ENCODE measurements at regions not wholly inside any gene's neighbourhood (a gene's known extent, or its start where the extent isn't known, plus 50 kb on each side); places are given as distances from the start of the nearest gene placed in this dataset.

DNA sequence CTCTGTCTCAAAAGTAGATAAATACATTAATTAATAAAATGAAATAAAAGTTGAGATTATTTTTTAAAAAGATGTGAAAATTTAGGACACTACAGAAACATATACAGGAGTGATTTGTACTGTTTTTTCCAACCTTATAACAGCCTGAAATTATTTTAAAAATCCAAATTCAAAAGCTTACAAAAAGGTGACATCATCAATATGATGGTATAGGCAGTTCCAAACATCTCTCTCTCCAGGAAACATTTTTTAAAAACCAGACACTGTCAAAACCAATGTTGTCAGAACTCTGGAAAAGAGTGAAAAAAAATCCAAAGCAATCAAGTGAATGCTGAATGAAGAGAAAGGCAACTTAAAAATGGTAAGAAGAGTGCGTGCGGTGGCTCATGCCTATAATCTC lies 76.7 kb downstream of the HHEX start:
- Mint-ChIP-seq H3K36me3 (peaks cover 4 to 8% of the 10 kb centered on the region in 2 donors), H3K4me1 (no peaks in the 10 kb centered on the region), H3K9me3 (peaks cover 6 to 29% (median 23%) of the 10 kb centered on the region in 8 donors), H3K27me3 (peaks cover 19 to 29% of the 10 kb centered on the region in 2 donors), H3K27ac (no peak overlapping the region), H3K4me3 (no peak overlapping the region)
- no peaks in the 10 kb centered on the region for H3K4me1 ChIP-seq (ENCODE audit: insufficient read depth, low read length)
- H3K9me3 ChIP-seq (ENCODE audit: control insufficient read depth in 1 of 2, low read length in 2 of 2): peaks cover 0 to 5% of the 10 kb centered on the region in 2 donors
- no peak overlapping the region for H3K27ac ChIP-seq (ENCODE audit: low read depth, low read length)
- intact Hi-C loops (cut with micrococcal nuclease): no loop called here
- ChIA-PET POLR2A (ENCODE audit: partially characterized antibody) (no interaction called here), CTCF (ENCODE audit: partially characterized antibody) (no interaction called here)
- H3K27me3 ChIP-seq (ENCODE audit: insufficient read depth, low read length): no peaks in the 10 kb centered on the region
- no peak for DNase-seq
- no peaks in the 10 kb centered on the region for H3K36me3 ChIP-seq (ENCODE audit: insufficient read depth, low read length)
- H3K4me3 ChIP-seq (ENCODE audit: low read length in 2 of 2): no peak overlapping the region

GRCh38 chr10:92768104-92768503 lies 78.3 kb downstream of the HHEX start:
- ChIA-PET POLR2A (ENCODE audit: partially characterized antibody) (no interaction called here), CTCF (ENCODE audit: partially characterized antibody) (interaction anchor here (1.0 kb wide), 1 partner anchor 75 kb away, joined by 3 read pairs; no protein-coding TSS in a partner anchor)
- H3K4me1 Mint-ChIP-seq: no peaks in the 10 kb centered on the region
- no peak overlapping the region for H3K4me3 ChIP-seq (ENCODE audit: low read length in 2 of 2)
- no peaks in the 10 kb centered on the region for H3K27me3 ChIP-seq (ENCODE audit: insufficient read depth, low read length)
- H3K36me3 ChIP-seq (ENCODE audit: insufficient read depth, low read length): no peaks in the 10 kb centered on the region
- H3K27me3 Mint-ChIP-seq: peaks cover 19 to 34% of the 10 kb centered on the region in 2 donors
- H3K4me3 Mint-ChIP-seq: no peak overlapping the region
- intact Hi-C loops (cut with micrococcal nuclease): no loop called here
- no peak overlapping the region for H3K27ac ChIP-seq (ENCODE audit: low read depth, low read length)
- peaks cover 4 to 8% of the 10 kb centered on the region in 2 donors for H3K36me3 Mint-ChIP-seq
- DNase-seq: no peak
- H3K4me1 ChIP-seq (ENCODE audit: insufficient read depth, low read length): no peaks in the 10 kb centered on the region
- H3K9me3 ChIP-seq (ENCODE audit: control insufficient read depth in 1 of 2, low read length in 2 of 2): peaks cover 0 to 5% of the 10 kb centered on the region in 2 donors
- H3K27ac Mint-ChIP-seq: peak overlapping the region in 1 of 7 donors; percentile 43
- H3K9me3 Mint-ChIP-seq: peaks cover 6 to 29% (median 23%) of the 10 kb centered on the region in 8 donors

DNA sequence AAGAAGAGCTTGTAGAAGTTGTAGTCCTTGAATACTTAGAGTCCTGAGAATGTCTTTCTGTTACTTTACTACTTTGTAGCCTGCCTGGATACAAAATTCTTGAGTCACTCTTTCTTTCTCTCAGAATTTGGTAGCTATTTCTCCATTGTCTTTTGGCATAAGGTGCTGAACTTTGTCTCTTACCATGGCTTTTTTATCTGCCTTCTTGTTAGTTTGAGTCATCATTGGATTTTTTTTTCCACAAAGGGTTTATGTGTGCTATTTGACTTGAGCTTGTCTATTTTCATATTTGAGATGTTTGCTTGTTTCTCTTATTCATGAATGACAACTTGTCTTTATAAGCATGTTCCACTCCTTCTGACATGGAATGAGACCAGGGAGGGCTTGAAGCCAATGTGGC lies 74.5 kb upstream of the EXOC6 start:
- H3K27me3 Mint-ChIP-seq: peaks cover 8 to 27% of the 10 kb centered on the region in 2 donors
- no peaks in the 10 kb centered on the region for H3K4me1 Mint-ChIP-seq
- CTCF ChIA-PET (ENCODE audit: partially characterized antibody): no interaction called here

DNA sequence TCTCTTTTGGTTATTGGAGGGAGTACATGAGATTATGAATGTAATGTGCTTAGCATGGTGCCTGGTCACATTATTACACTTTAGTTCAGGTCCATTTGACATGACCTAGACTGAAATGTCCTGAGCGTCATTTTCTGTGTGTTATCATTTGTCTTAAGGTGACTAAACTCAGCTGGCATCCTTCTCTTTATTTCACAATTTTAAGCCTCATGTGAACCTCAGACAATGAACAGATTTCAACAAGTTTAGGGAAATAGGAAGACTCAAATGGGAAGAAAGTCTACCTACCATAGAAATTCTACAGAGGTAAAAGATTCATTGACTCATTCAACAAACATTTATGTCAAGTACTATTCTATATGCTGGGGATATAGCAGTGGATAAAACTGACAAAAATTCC lies 70.2 kb upstream of the EXOC6 start:
- Mint-ChIP-seq H3K9me3 (no peaks in the 10 kb centered on the region), H3K4me1 (peaks cover 0 to 1% (median 0%) of the 10 kb centered on the region in 4 donors), H3K36me3 (no peaks in the 10 kb centered on the region), H3K4me3 (no peak overlapping the region), H3K27me3 (peaks cover 10 to 16% of the 10 kb centered on the region in 2 donors), H3K27ac (no peak overlapping the region)
- intact Hi-C loops (cut with micrococcal nuclease): no loop called here
- Histone ChIP-seq H3K9me3 (ENCODE audit: control insufficient read depth in 1 of 2, low read length in 2 of 2) (no peaks in the 10 kb centered on the region), H3K36me3 (ENCODE audit: insufficient read depth, low read length) (no peaks in the 10 kb centered on the region), H3K27ac (ENCODE audit: low read depth, low read length) (no peak overlapping the region), H3K4me1 (ENCODE audit: insufficient read depth, low read length) (no peaks in the 10 kb centered on the region), H3K4me3 (ENCODE audit: low read length in 2 of 2) (no peak overlapping the region), H3K27me3 (ENCODE audit: insufficient read depth, low read length) (no peaks in the 10 kb centered on the region)
- no peak for DNase-seq
- CTCF ChIA-PET (ENCODE audit: partially characterized antibody): no interaction called here
- POLR2A ChIA-PET (ENCODE audit: partially characterized antibody): no interaction called here

More for the DNA sequence above, 74.5 kb upstream of the EXOC6 start:
- intact Hi-C loops (cut with micrococcal nuclease): no loop called here
- Histone ChIP-seq H3K27ac (ENCODE audit: low read depth, low read length) (no peak overlapping the region), H3K4me1 (ENCODE audit: insufficient read depth, low read length) (no peaks in the 10 kb centered on the region), H3K36me3 (ENCODE audit: insufficient read depth, low read length) (no peaks in the 10 kb centered on the region), H3K4me3 (ENCODE audit: low read length in 2 of 2) (no peak overlapping the region), H3K27me3 (ENCODE audit: insufficient read depth, low read length) (no peaks in the 10 kb centered on the region), H3K9me3 (ENCODE audit: control insufficient read depth in 1 of 2, low read length in 2 of 2) (no peaks in the 10 kb centered on the region)
- Mint-ChIP-seq H3K27ac (no peak overlapping the region), H3K36me3 (no peaks in the 10 kb centered on the region), H3K4me3 (peak overlapping the region in 1 of 8 donors; percentile 4), H3K9me3 (peaks cover 0 to 7% (median 3%) of the 10 kb centered on the region in 8 donors)
- POLR2A ChIA-PET (ENCODE audit: partially characterized antibody): no interaction called here
- no peak for DNase-seq

- H3K27me3 ChIP-seq (ENCODE audit: insufficient read depth, low read length): no peaks in the 10 kb centered on the region
- H3K36me3 Mint-ChIP-seq: no peaks in the 10 kb centered on the region
- intact Hi-C loops (cut with micrococcal nuclease): no loop called here
- ChIA-PET POLR2A (ENCODE audit: partially characterized antibody) (no interaction called here), CTCF (ENCODE audit: partially characterized antibody) (no interaction called here)
- no peaks in the 10 kb centered on the region for H3K4me1 ChIP-seq (ENCODE audit: insufficient read depth, low read length)
- no peaks in the 10 kb centered on the region for H3K9me3 Mint-ChIP-seq
- H3K4me3 Mint-ChIP-seq: no peak overlapping the region
- H3K27me3 Mint-ChIP-seq: peaks cover 9 to 10% of the 10 kb centered on the region in 2 donors
- no peak overlapping the region for H3K4me3 ChIP-seq (ENCODE audit: low read length in 2 of 2)
- no peaks in the 10 kb centered on the region for H3K36me3 ChIP-seq (ENCODE audit: insufficient read depth, low read length)
- H3K27ac Mint-ChIP-seq: no peak overlapping the region
- H3K4me1 Mint-ChIP-seq: peaks cover 0 to 1% (median 0%) of the 10 kb centered on the region in 4 donors
- H3K27ac ChIP-seq (ENCODE audit: low read depth, low read length): no peak overlapping the region
- H3K9me3 ChIP-seq (ENCODE audit: control insufficient read depth in 1 of 2, low read length in 2 of 2): no peaks in the 10 kb centered on the region
- no peak for DNase-seq
Observed at GRCh38 chr10:92785118-92785517, 63.2 kb upstream of the EXOC6 start.

DNA sequence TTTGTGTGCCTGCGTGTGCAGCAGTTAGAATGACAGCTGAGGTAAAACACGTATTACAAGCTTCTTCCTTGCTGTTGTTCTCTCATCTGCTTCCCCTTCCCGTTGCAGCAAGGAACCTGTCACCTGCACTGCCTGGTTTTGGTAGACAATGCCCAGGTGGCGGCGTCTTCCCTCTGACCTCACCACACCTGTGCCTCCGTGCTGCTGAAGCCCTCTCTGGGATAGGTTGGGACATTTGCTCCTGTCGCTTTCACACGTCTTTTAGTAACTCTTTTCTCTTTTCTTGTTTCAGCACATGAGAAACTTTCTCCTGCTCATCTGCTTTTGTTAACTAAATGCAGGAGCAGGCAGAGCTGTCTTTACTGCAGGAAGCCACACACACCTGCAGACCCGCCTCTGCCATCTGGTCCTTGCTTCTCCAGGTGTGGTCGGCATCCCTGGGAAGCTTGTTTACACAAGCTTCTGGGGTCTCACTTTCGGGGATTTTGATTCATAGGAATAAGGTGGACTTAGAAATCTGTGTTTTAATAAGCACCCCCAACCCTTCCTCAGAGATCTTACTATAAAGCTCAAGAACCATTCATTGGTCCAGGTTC lies 60.7 kb upstream of the EXOC6 start:
- no peaks in the 10 kb centered on the region for H3K4me1 Mint-ChIP-seq
- H3K9me3 Mint-ChIP-seq: no peaks in the 10 kb centered on the region
- no peak overlapping the region for H3K4me3 Mint-ChIP-seq
- DNase-seq: no peak
- no peak overlapping the region for H3K4me3 ChIP-seq (ENCODE audit: low read length in 2 of 2)
- ChIA-PET POLR2A (ENCODE audit: partially characterized antibody) (no interaction called here), CTCF (ENCODE audit: partially characterized antibody) (no interaction called here)
- no peak overlapping the region for H3K27ac Mint-ChIP-seq
- H3K36me3 Mint-ChIP-seq: no peaks in the 10 kb centered on the region
- no peaks in the 10 kb centered on the region for H3K36me3 ChIP-seq (ENCODE audit: insufficient read depth, low read length)
- peaks cover 10 to 15% of the 10 kb centered on the region in 2 donors for H3K27me3 Mint-ChIP-seq
- no peak overlapping the region for H3K27ac ChIP-seq (ENCODE audit: low read depth, low read length)
- intact Hi-C loops (cut with micrococcal nuclease): no loop called here
- H3K9me3 ChIP-seq (ENCODE audit: control insufficient read depth in 1 of 2, low read length in 2 of 2): no peaks in the 10 kb centered on the region
- H3K4me1 ChIP-seq (ENCODE audit: insufficient read depth, low read length): no peaks in the 10 kb centered on the region
- no peaks in the 10 kb centered on the region for H3K27me3 ChIP-seq (ENCODE audit: insufficient read depth, low read length)

DNA sequence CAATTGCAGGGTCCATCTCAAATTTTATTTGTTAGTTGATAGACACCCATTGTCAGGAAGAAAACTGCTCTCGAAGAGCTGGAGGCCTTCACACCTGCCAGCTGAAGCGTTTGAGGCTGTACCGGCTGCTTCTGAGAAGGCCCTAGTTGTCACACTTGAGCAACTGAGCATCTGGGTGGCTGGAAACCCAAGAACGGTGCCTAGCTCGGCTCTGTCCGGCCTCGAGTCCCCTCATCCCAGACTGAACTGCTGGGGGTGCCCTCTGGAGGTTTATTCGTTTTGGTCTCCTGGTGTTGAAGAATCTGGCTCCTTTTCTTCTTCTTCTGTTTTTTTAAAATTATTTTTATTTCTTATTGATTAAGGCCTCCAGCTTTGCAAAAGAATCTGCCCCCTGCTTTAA lies 59.3 kb upstream of the EXOC6 start:
- no peaks in the 10 kb centered on the region for H3K27me3 ChIP-seq (ENCODE audit: insufficient read depth, low read length)
- no peaks in the 10 kb centered on the region for H3K36me3 ChIP-seq (ENCODE audit: insufficient read depth, low read length)
- no peak overlapping the region for H3K4me3 ChIP-seq (ENCODE audit: low read length in 2 of 2)
- intact Hi-C loops (cut with micrococcal nuclease): no loop called here
- H3K36me3 Mint-ChIP-seq: no peaks in the 10 kb centered on the region
- H3K27ac Mint-ChIP-seq: no peak overlapping the region
- no peaks in the 10 kb centered on the region for H3K4me1 Mint-ChIP-seq
- no peak overlapping the region for H3K4me3 Mint-ChIP-seq
- POLR2A ChIA-PET (ENCODE audit: partially characterized antibody): no interaction called here
- DNase-seq: no peak
- H3K9me3 Mint-ChIP-seq: peaks cover 0 to 1% (median 0%) of the 10 kb centered on the region in 8 donors
- H3K4me1 ChIP-seq (ENCODE audit: insufficient read depth, low read length): no peaks in the 10 kb centered on the region
- H3K27ac ChIP-seq (ENCODE audit: low read depth, low read length): no peak overlapping the region
- H3K27me3 Mint-ChIP-seq: peaks cover 10 to 22% of the 10 kb centered on the region in 2 donors
- H3K9me3 ChIP-seq (ENCODE audit: control insufficient read depth in 1 of 2, low read length in 2 of 2): no peaks in the 10 kb centered on the region
- CTCF ChIA-PET (ENCODE audit: partially characterized antibody): no interaction called here

DNA sequence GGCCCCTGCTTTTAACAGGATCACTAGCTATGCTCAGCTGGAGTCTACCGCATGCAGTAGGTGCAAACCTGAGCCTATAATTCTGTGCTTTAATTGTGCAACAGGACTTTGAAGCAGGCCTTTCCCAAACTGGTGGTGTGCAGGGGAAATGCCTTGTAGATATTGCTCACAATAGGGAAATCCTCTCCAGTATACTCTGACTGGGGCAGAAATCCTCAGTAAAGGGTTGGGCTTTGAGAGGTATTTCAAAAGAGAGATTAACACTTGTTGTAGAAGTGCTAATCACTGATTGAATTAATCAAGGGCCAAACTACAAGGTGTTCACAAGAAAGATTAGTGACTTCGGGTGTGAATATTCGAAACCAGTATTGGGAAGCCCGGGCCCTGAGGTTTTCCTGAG lies 58.5 kb upstream of the EXOC6 start:
- no peaks in the 10 kb centered on the region for H3K36me3 Mint-ChIP-seq
- Histone ChIP-seq H3K4me1 (ENCODE audit: insufficient read depth, low read length) (no peaks in the 10 kb centered on the region), H3K36me3 (ENCODE audit: insufficient read depth, low read length) (no peaks in the 10 kb centered on the region), H3K27ac (ENCODE audit: low read depth, low read length) (no peak overlapping the region), H3K27me3 (ENCODE audit: insufficient read depth, low read length) (no peaks in the 10 kb centered on the region), H3K4me3 (ENCODE audit: low read length in 2 of 2) (no peak overlapping the region), H3K9me3 (ENCODE audit: control insufficient read depth in 1 of 2, low read length in 2 of 2) (no peaks in the 10 kb centered on the region)
- H3K4me1 Mint-ChIP-seq: no peaks in the 10 kb centered on the region
- intact Hi-C loops (cut with micrococcal nuclease): no loop called here
- no peak for DNase-seq
- no peak overlapping the region for H3K27ac Mint-ChIP-seq
- peaks cover 0 to 1% (median 0%) of the 10 kb centered on the region in 8 donors for H3K9me3 Mint-ChIP-seq
- ChIA-PET POLR2A (ENCODE audit: partially characterized antibody) (no interaction called here), CTCF (ENCODE audit: partially characterized antibody) (no interaction called here)
- H3K27me3 Mint-ChIP-seq: peaks cover 10 to 28% of the 10 kb centered on the region in 2 donors
- peak overlapping the region in 1 of 8 donors; percentile 31 for H3K4me3 Mint-ChIP-seq
